ENCODE measurements at regions not wholly inside any gene's neighbourhood (a gene's known extent, or its start where the extent isn't known, plus 50 kb on each side); places are given as distances from the start of the nearest gene placed in this dataset.

DNA sequence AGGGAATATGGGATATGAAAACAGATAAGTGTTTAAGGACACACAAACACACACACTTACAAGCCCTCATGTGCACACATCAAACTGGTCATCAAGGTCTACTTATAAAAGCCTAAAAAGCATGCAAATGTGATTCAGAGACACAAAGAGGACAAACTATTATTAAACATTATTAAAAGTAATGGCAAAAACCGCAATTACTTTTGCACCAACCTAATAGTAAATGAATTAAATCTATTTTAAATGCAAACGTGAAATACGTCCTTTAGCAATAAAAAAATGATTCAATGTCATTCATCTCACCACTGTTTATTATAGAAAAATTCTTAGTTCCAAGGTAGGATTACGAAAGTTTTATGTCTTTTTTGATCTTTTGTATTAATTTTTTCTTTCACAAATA is 91.1 kb upstream of the ARMCX2 start:
- Histone ChIP-seq H3K27me3 (ENCODE audit: insufficient read depth) (no peaks in the 10 kb centered on the region), H2AFZ (no peak overlapping the region), H3F3A (replicated peaks; ENCODE audit: low read depth) (no peaks in the 10 kb centered on the region), H3K4me1 (ENCODE audit: insufficient read depth) (peaks cover 3% of the 10 kb centered on the region; the same call in 1 of the 2 replicates), H3K36me3 (ENCODE audit: insufficient read depth) (no peaks in the 10 kb centered on the region), H3K9me2 (ENCODE audit: insufficient read depth) (no peaks in the 10 kb centered on the region), H4K20me1 (replicated peaks; ENCODE audit: insufficient read depth) (no peaks in the 10 kb centered on the region), H3K79me2 (replicated peaks; ENCODE audit: insufficient read depth) (no peaks in the 10 kb centered on the region), H3K4me3 (no peak overlapping the region), H3K4me2 (no peak overlapping the region), H3K27ac (ENCODE audit: low read depth) (no peak overlapping the region)
- Mint-ChIP-seq H3K4me1 (peaks cover 2% of the 10 kb centered on the region; the same call in 2 of the 3 replicates), H3K36me3 (ENCODE audit: low read depth) (no peaks in the 10 kb centered on the region), H3K27ac (no peak overlapping the region), H3K27me3 (ENCODE audit: insufficient read depth, low read depth, poor library complexity) (peaks cover 3% of the 10 kb centered on the region), H3K9me3 (no peaks in the 10 kb centered on the region), H3K4me3 (no peak overlapping the region)
- DNase-seq (ENCODE audit: low spot score) (no peak), ATAC-seq (no peak)
- no peak for TF ChIP-seq STAT1 (IDR thresholded peaks at IDR 0.05; ENCODE audit: unreplicated experiment)
- no peak for TF ChIP-seq EZH2 (IDR thresholded peaks at IDR 0.05; ENCODE audit: low read depth, unreplicated experiment)
- TF ChIP-seq, protein P1, sequence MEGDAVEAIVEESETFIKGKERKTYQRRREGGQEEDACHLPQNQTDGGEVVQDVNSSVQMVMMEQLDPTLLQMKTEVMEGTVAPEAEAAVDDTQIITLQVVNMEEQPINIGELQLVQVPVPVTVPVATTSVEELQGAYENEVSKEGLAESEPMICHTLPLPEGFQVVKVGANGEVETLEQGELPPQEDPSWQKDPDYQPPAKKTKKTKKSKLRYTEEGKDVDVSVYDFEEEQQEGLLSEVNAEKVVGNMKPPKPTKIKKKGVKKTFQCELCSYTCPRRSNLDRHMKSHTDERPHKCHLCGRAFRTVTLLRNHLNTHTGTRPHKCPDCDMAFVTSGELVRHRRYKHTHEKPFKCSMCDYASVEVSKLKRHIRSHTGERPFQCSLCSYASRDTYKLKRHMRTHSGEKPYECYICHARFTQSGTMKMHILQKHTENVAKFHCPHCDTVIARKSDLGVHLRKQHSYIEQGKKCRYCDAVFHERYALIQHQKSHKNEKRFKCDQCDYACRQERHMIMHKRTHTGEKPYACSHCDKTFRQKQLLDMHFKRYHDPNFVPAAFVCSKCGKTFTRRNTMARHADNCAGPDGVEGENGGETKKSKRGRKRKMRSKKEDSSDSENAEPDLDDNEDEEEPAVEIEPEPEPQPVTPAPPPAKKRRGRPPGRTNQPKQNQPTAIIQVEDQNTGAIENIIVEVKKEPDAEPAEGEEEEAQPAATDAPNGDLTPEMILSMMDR (conservative IDR thresholded peaks at IDR 0.05; ENCODE audit: low read depth in 2 of 2): no peak
- TF ChIP-seq JUNB (IDR thresholded peaks at IDR 0.05; ENCODE audit: unreplicated experiment): no peak
- TF ChIP-seq, protein P2, sequence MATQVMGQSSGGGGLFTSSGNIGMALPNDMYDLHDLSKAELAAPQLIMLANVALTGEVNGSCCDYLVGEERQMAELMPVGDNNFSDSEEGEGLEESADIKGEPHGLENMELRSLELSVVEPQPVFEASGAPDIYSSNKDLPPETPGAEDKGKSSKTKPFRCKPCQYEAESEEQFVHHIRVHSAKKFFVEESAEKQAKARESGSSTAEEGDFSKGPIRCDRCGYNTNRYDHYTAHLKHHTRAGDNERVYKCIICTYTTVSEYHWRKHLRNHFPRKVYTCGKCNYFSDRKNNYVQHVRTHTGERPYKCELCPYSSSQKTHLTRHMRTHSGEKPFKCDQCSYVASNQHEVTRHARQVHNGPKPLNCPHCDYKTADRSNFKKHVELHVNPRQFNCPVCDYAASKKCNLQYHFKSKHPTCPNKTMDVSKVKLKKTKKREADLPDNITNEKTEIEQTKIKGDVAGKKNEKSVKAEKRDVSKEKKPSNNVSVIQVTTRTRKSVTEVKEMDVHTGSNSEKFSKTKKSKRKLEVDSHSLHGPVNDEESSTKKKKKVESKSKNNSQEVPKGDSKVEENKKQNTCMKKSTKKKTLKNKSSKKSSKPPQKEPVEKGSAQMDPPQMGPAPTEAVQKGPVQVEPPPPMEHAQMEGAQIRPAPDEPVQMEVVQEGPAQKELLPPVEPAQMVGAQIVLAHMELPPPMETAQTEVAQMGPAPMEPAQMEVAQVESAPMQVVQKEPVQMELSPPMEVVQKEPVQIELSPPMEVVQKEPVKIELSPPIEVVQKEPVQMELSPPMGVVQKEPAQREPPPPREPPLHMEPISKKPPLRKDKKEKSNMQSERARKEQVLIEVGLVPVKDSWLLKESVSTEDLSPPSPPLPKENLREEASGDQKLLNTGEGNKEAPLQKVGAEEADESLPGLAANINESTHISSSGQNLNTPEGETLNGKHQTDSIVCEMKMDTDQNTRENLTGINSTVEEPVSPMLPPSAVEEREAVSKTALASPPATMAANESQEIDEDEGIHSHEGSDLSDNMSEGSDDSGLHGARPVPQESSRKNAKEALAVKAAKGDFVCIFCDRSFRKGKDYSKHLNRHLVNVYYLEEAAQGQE (IDR thresholded peaks at IDR 0.05; ENCODE audit: unreplicated experiment): no peak
- no peak for TF ChIP-seq NANOG (IDR thresholded peaks at IDR 0.05; ENCODE audit: borderline replicate concordance)
- no peak for TF ChIP-seq POLR2AphosphoS5 (IDR thresholded peaks at IDR 0.05; ENCODE audit: low read depth)
- TF ChIP-seq EZH2phosphoT487 (IDR thresholded peaks at IDR 0.05; ENCODE audit: unreplicated experiment): no peak
- TF ChIP-seq, protein P3, sequence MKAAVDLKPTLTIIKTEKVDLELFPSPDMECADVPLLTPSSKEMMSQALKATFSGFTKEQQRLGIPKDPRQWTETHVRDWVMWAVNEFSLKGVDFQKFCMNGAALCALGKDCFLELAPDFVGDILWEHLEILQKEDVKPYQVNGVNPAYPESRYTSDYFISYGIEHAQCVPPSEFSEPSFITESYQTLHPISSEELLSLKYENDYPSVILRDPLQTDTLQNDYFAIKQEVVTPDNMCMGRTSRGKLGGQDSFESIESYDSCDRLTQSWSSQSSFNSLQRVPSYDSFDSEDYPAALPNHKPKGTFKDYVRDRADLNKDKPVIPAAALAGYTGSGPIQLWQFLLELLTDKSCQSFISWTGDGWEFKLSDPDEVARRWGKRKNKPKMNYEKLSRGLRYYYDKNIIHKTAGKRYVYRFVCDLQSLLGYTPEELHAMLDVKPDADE (IDR thresholded peaks at IDR 0.05): no peak

DNA sequence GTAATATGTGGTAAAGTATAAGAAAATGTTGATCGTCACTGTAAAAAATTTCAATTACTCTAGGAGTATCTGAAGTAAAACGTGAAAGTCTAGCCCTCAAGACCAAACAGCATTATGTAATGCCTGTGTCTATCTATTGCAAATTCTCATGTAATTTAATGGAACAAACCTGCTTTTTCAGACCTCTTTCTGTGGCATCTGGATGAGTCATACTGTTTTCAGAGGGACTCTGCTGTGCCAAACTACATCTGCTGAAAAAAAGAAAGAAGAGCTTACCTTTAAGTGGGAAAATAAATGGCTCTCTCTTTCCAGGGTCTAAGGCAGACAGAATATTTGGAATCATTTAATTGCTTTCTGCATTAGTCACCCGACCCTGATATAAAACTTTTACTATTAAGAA is 89.8 kb upstream of the ARMCX2 start:
- Histone ChIP-seq H3K36me3 (ENCODE audit: insufficient read depth) (no peaks in the 10 kb centered on the region), H3K27me3 (ENCODE audit: insufficient read depth) (no peaks in the 10 kb centered on the region), H3K27ac (ENCODE audit: low read depth) (no peak overlapping the region), H3K4me2 (no peak overlapping the region), H3K9me2 (ENCODE audit: insufficient read depth) (no peaks in the 10 kb centered on the region), H3K4me1 (ENCODE audit: insufficient read depth) (no peaks in the 10 kb centered on the region), H2AFZ (peak overlapping the region; percentile 47; the same call in 1 of the 2 replicates), H3K79me2 (replicated peaks; ENCODE audit: insufficient read depth) (no peaks in the 10 kb centered on the region), H3F3A (replicated peaks; ENCODE audit: low read depth) (no peaks in the 10 kb centered on the region), H3K4me3 (no peak overlapping the region), H4K20me1 (replicated peaks; ENCODE audit: insufficient read depth) (no peaks in the 10 kb centered on the region)
- H3K4me1 Mint-ChIP-seq: no peaks in the 10 kb centered on the region
- no peaks in the 10 kb centered on the region for H3K36me3 Mint-ChIP-seq (ENCODE audit: low read depth)
- H3K27me3 Mint-ChIP-seq (ENCODE audit: insufficient read depth, low read depth, poor library complexity): peaks cover 3% of the 10 kb centered on the region
- DNase-seq (ENCODE audit: low spot score) (no peak), ATAC-seq (no peak)
- H3K27ac Mint-ChIP-seq: no peak overlapping the region
- H3K4me3 Mint-ChIP-seq: no peak overlapping the region
- H3K9me3 Mint-ChIP-seq: no peaks in the 10 kb centered on the region
- no peak for TF ChIP-seq JUNB (IDR thresholded peaks at IDR 0.05; ENCODE audit: unreplicated experiment)
- TF ChIP-seq POLR2AphosphoS5 (IDR thresholded peaks at IDR 0.05; ENCODE audit: low read depth): no peak
- TF ChIP-seq, protein P2 (IDR thresholded peaks at IDR 0.05; ENCODE audit: unreplicated experiment): no peak
- TF ChIP-seq ZNF114 (CRISPR knock-in tag; IDR thresholded peaks at IDR 0.05): no peak
- TF ChIP-seq, protein P3 (IDR thresholded peaks at IDR 0.05): no peak
- TF ChIP-seq EZH2 (IDR thresholded peaks at IDR 0.05; ENCODE audit: low read depth, unreplicated experiment): no peak
- TF ChIP-seq STAT1 (IDR thresholded peaks at IDR 0.05; ENCODE audit: unreplicated experiment): no peak
- TF ChIP-seq NANOG (IDR thresholded peaks at IDR 0.05; ENCODE audit: borderline replicate concordance): no peak
- no peak for TF ChIP-seq CREB1 (CRISPR knock-in tag; IDR thresholded peaks at IDR 0.05; ENCODE audit: low read depth)
